Upper lobe of left lung (tissue), 4 donors: ENCODE measurements at regions not wholly inside any gene's neighbourhood (a gene's known extent, or its start where the extent isn't known, plus 50 kb on each side); places are given as distances from the start of the nearest gene placed in this dataset.

Experiments used
- CTCF ChIP-seq, 6 experiments: fragments of 450-650 bp in 4 of 6; fragments of 200-600 bp in 2 of 6; sonication (generic) in 2 of 6; IDR thresholded peaks; one replicate each; pipeline ENCODE4 v1.5.1; 2016 to 2019; ENCODE audit warnings: antibody characterized with exemption in 6 of 6
- EP300 ChIP-seq, 4 donors: sonication (generic); formaldehyde crosslinking; IDR thresholded peaks; one replicate each; pipeline ENCODE4 v1.5.1; 2017; ENCODE audit warnings: antibody characterized with exemption in 4 of 4, control low read depth in 2 of 4
- POLR2A ChIP-seq, 4 donors: fragments of 450-650 bp; IDR thresholded peaks; one replicate each; pipeline ENCODE4 v1.5.1; 2016 to 2017; ENCODE audit warnings: antibody characterized with exemption in 4 of 4, mild to moderate bottlenecking in 2 of 4
- POLR2AphosphoS5 ChIP-seq, 2 donors: sonication (generic); formaldehyde crosslinking; IDR thresholded peaks; one replicate each; pipeline ENCODE4 v1.5.1; 2017; ENCODE audit warnings: antibody characterized with exemption in 2 of 2

GRCh38 chr9:87420884-87421283, 76.8 kb upstream of the DAPK1 start:
- TF ChIP-seq POLR2A (IDR thresholded peaks at IDR 0.05), result no peak
- no peak for TF ChIP-seq EP300 (IDR thresholded peaks at IDR 0.05)
- TF ChIP-seq CTCF (IDR thresholded peaks at IDR 0.05), result no peak
- TF ChIP-seq POLR2AphosphoS5 (IDR thresholded peaks at IDR 0.05), result no peak
